Neural progenitor cell (in vitro differentiated cells): ENCODE measurements at regions not wholly inside any gene's neighbourhood (a gene's known extent, or its start where the extent isn't known, plus 50 kb on each side); places are given as distances from the start of the nearest gene placed in this dataset.

ENCODE experiments used
- DNase-seq: peaks from one replicate; pipeline ENCODE4 v3.0.0-alpha.2; 2016; ENCODE audit warnings: low spot score
- H2AFZ ChIP-seq: fragments of 200-600 bp; sonication (generic); replicated peaks from 2 replicates; pipeline ENCODE4 v1.6.1; 2016; ENCODE audit warnings: antibody characterized with exemption
- H3F3A ChIP-seq: fragments of 200-600 bp; sonication (generic); 2 replicates; pipeline ENCODE4 v1.6.1; 2016; ENCODE audit warnings: antibody characterized with exemption, low read depth
- H3K27ac ChIP-seq: fragments of 200-600 bp; sonication (generic); 2 replicates; pipeline ENCODE4 v1.5.1; 2016; ENCODE audit warnings: mild to moderate bottlenecking
- H3K27me3 ChIP-seq: fragments of 200-600 bp; sonication (generic); 2 replicates; pipeline ENCODE4 v1.6.1; 2016; ENCODE audit warnings: mild to moderate bottlenecking, moderate library complexity
- H3K36me3 ChIP-seq: fragments of 200-600 bp; sonication (generic); 2 replicates; pipeline ENCODE4 v1.5.1; 2016
- H3K4me1 ChIP-seq: fragments of 200-600 bp; sonication (generic); 2 replicates; pipeline ENCODE4 v1.6.1; 2016; ENCODE audit warnings: mixed run types
- H3K4me2 ChIP-seq: fragments of 200-600 bp; sonication (generic); 2 replicates; pipeline ENCODE4 v1.6.1; 2016
- H3K4me3 ChIP-seq: fragments of 200-600 bp; sonication (generic); 2 replicates; pipeline ENCODE4 v1.5.1; 2016
- H3K79me2 ChIP-seq: fragments of 200-600 bp; sonication (generic); 2 replicates; pipeline ENCODE4 v1.6.1; 2016; ENCODE audit warnings: low read depth
- H3K9ac ChIP-seq: fragments of 200-600 bp; sonication (generic); 2 replicates; pipeline ENCODE4 v1.6.1; 2016
- H3K9me3 ChIP-seq: fragments of 200-600 bp; sonication (generic); 2 replicates; pipeline ENCODE4 v1.5.1; 2016; ENCODE audit warnings: low read depth
- H4K20me1 ChIP-seq: fragments of 200-600 bp; sonication (generic); 2 replicates; pipeline ENCODE4 v1.6.1; 2016; ENCODE audit warnings: low read depth
- H3K27ac Mint-ChIP-seq: 3 replicates; pipeline ENCODE4 v1.8.0; 2021; ENCODE audit warnings: mixed read lengths
- H3K27me3 Mint-ChIP-seq: 2 replicates; pipeline ENCODE4 v1.8.0; 2022; ENCODE audit warnings: low read depth, mild to moderate bottlenecking, inconsistent platforms, moderate library complexity, mixed read lengths; ENCODE audit not compliant: insufficient read depth
- H3K36me3 Mint-ChIP-seq: 3 replicates; pipeline ENCODE4 v1.8.0; 2021; ENCODE audit warnings: mixed read lengths
- H3K4me1 Mint-ChIP-seq: 3 replicates; pipeline ENCODE4 v1.8.0; 2021; ENCODE audit warnings: mixed read lengths
- H3K4me3 Mint-ChIP-seq: 3 replicates; pipeline ENCODE4 v1.8.0; 2021; ENCODE audit warnings: mild to moderate bottlenecking, moderate library complexity, mixed read lengths
- H3K9me3 Mint-ChIP-seq: 3 replicates; pipeline ENCODE4 v1.8.0; 2020; ENCODE audit warnings: mixed read lengths
- CTCF ChIP-seq: fragments of 200-600 bp; sonication (generic); IDR thresholded peaks from 2 replicates; pipeline ENCODE4 v1.5.1; 2017; ENCODE audit warnings: antibody characterized with exemption, mild to moderate bottlenecking
- EZH2 ChIP-seq: fragments of 200-600 bp; sonication (generic); IDR thresholded peaks from 2 replicates; pipeline ENCODE4 v1.6.1; 2017; ENCODE audit warnings: antibody characterized with exemption, mild to moderate bottlenecking, moderate library complexity
- EZH2phosphoT487 ChIP-seq: fragments of 200-600 bp; sonication (generic); IDR thresholded peaks from 2 replicates; pipeline ENCODE4 v1.6.1; 2017; ENCODE audit warnings: antibody characterized with exemption

- TF ChIP-seq EZH2 (no peak), CTCF (peak; percentile 75)
- Histone ChIP-seq H4K20me1 (no peaks in the 10 kb centered on the region), H2AFZ (peak overlapping the region; percentile 98), H3F3A (no peaks in the 10 kb centered on the region), H3K4me3 (no peak overlapping the region), H3K27me3 (no peaks in the 10 kb centered on the region), H3K4me2 (no peak overlapping the region), H3K9ac (no peak overlapping the region), H3K9me3 (no peaks in the 10 kb centered on the region), H3K4me1 (peaks cover 8% of the 10 kb centered on the region), H3K27ac (no peak overlapping the region), H3K79me2 (no peaks in the 10 kb centered on the region), H3K36me3 (no peaks in the 10 kb centered on the region)
- DNase-seq = peak; percentile 63
- no peak overlapping the region for H3K4me3 Mint-ChIP-seq
- H3K9me3 Mint-ChIP-seq = no peaks in the 10 kb centered on the region
- peaks cover under 1% of the 10 kb centered on the region for H3K27me3 Mint-ChIP-seq
- no peaks in the 10 kb centered on the region for H3K36me3 Mint-ChIP-seq
- no peak overlapping the region for H3K27ac Mint-ChIP-seq
- H3K4me1 Mint-ChIP-seq = peaks cover 13% of the 10 kb centered on the region
Measured at GRCh38 chrX:112147206-112147605, 64.6 kb upstream of the TRPC5 start.

- H3K27ac Mint-ChIP-seq = no peak overlapping the region
- no peak overlapping the region for H3K9ac ChIP-seq
- H3K27me3 ChIP-seq = no peaks in the 10 kb centered on the region
- no peaks in the 10 kb centered on the region for H3K9me3 ChIP-seq
- H3K36me3 Mint-ChIP-seq = no peaks in the 10 kb centered on the region
- H3K4me3 Mint-ChIP-seq = no peak overlapping the region
- no peak overlapping the region for H2AFZ ChIP-seq
- no peaks in the 10 kb centered on the region for H3K79me2 ChIP-seq
- peaks cover 3% of the 10 kb centered on the region for H3K9me3 Mint-ChIP-seq
- H3F3A ChIP-seq = no peaks in the 10 kb centered on the region
- no peak for DNase-seq
- no peaks in the 10 kb centered on the region for H4K20me1 ChIP-seq
- no peak for TF ChIP-seq EZH2
- no peak for TF ChIP-seq EZH2phosphoT487
- TF ChIP-seq CTCF = no peak
- H3K36me3 ChIP-seq = no peaks in the 10 kb centered on the region
- no peak overlapping the region for H3K27ac ChIP-seq
- no peak overlapping the region for H3K4me3 ChIP-seq
- H3K27me3 Mint-ChIP-seq = no peaks in the 10 kb centered on the region
- no peak overlapping the region for H3K4me2 ChIP-seq
- no peaks in the 10 kb centered on the region for H3K4me1 ChIP-seq
- no peaks in the 10 kb centered on the region for H3K4me1 Mint-ChIP-seq
Measured at GRCh38 chrX:112137276-112137675, 54.7 kb upstream of the TRPC5 start.
